ENCODE measurements at regions not wholly inside any gene's neighbourhood (a gene's known extent, or its start where the extent isn't known, plus 50 kb on each side); places are given as distances from the start of the nearest gene placed in this dataset.

- no peaks in the 10 kb centered on the region for H3K36me3 ChIP-seq
- no peaks in the 10 kb centered on the region for H3K9me3 ChIP-seq
- no peak overlapping the region for H3K4me3 ChIP-seq (ENCODE audit: low read depth in 1 of 2, low read length in 1 of 2)
- no peaks in the 10 kb centered on the region for H3K4me1 ChIP-seq (ENCODE audit: control insufficient read depth in 1 of 2, insufficient read depth in 1 of 2, low read depth in 1 of 2, low read length in 1 of 2)
- no peaks in the 10 kb centered on the region for H3K27me3 ChIP-seq
- H3K27ac ChIP-seq = no peak overlapping the region
- TF ChIP-seq CTCF (IDR thresholded peaks at IDR 0.05) = no peak
These were observed 635.6 kb upstream of the TBL1XR1 start for GRCh38 chr3:177832880-177833279.

- Histone ChIP-seq H3K36me3 (no peaks in the 10 kb centered on the region), H3K27me3 (no peaks in the 10 kb centered on the region), H3K4me1 (ENCODE audit: control insufficient read depth in 1 of 2, insufficient read depth in 1 of 2, low read depth in 1 of 2, low read length in 1 of 2) (no peaks in the 10 kb centered on the region), H3K4me3 (ENCODE audit: low read depth in 1 of 2, low read length in 1 of 2) (no peak overlapping the region), H3K9me3 (no peaks in the 10 kb centered on the region), H3K27ac (no peak overlapping the region)
- no peak for TF ChIP-seq CTCF (IDR thresholded peaks at IDR 0.05)
These were observed 636.0 kb upstream of the TBL1XR1 start for GRCh38 chr3:177833332-177833731.

GRCh38 chr3:177835008-177835407, 637.7 kb upstream of the TBL1XR1 start:
- no peaks in the 10 kb centered on the region for H3K4me1 ChIP-seq (ENCODE audit: control insufficient read depth in 1 of 2, insufficient read depth in 1 of 2, low read depth in 1 of 2, low read length in 1 of 2)
- no peak overlapping the region for H3K27ac ChIP-seq
- H3K9me3 ChIP-seq = no peaks in the 10 kb centered on the region
- no peak for TF ChIP-seq CTCF (IDR thresholded peaks at IDR 0.05)
- H3K36me3 ChIP-seq = no peaks in the 10 kb centered on the region
- no peaks in the 10 kb centered on the region for H3K27me3 ChIP-seq
- no peak overlapping the region for H3K4me3 ChIP-seq (ENCODE audit: low read depth in 1 of 2, low read length in 1 of 2)

GRCh38 chr3:177835917-177836316, 638.6 kb upstream of the TBL1XR1 start:
- no peaks in the 10 kb centered on the region for H3K36me3 ChIP-seq
- no peak overlapping the region for H3K4me3 ChIP-seq (ENCODE audit: low read depth in 1 of 2, low read length in 1 of 2)
- no peaks in the 10 kb centered on the region for H3K4me1 ChIP-seq (ENCODE audit: control insufficient read depth in 1 of 2, insufficient read depth in 1 of 2, low read depth in 1 of 2, low read length in 1 of 2)
- no peak overlapping the region for H3K27ac ChIP-seq
- H3K27me3 ChIP-seq = no peaks in the 10 kb centered on the region
- no peaks in the 10 kb centered on the region for H3K9me3 ChIP-seq
- no peak for TF ChIP-seq CTCF (IDR thresholded peaks at IDR 0.05)

- Histone ChIP-seq H3K4me1 (ENCODE audit: control insufficient read depth in 1 of 2, insufficient read depth in 1 of 2, low read depth in 1 of 2, low read length in 1 of 2) (no peaks in the 10 kb centered on the region), H3K36me3 (no peaks in the 10 kb centered on the region), H3K27me3 (no peaks in the 10 kb centered on the region), H3K9me3 (no peaks in the 10 kb centered on the region), H3K27ac (no peak overlapping the region), H3K4me3 (ENCODE audit: low read depth in 1 of 2, low read length in 1 of 2) (no peak overlapping the region)
- no peak for TF ChIP-seq CTCF (IDR thresholded peaks at IDR 0.05)
These were observed 639.4 kb upstream of the TBL1XR1 start for GRCh38 chr3:177836671-177837070.
